Right ventricle myocardium superior (tissue), 1 donor: ENCODE measurements at regions not wholly inside any gene's neighbourhood (a gene's known extent, or its start where the extent isn't known, plus 50 kb on each side); places are given as distances from the start of the nearest gene placed in this dataset.
"Not testable (repeated sequence)": the region's sequence is repeated elsewhere in the genome, so short reads cannot be mapped to it uniquely, and the experiment has no call there.

Experiments
- ATAC-seq: fragments of 200-7000 bp; cut with Tn5 transposase; one replicate; pipeline ENCODE4 v1.9.1; 2020; ENCODE audit warnings: mild to moderate bottlenecking; ENCODE audit not compliant: poor library complexity
- DNase-seq: peaks from one replicate; pipeline ENCODE4 v3.0.0-alpha.2; 2020
- intact Hi-C: fragments of 100-400 bp; cut with DNase I; formaldehyde crosslinking; loops from one replicate; pipeline ENCODE4 v1.11.2; 2022
- donor health status: DM: no; HTN: yes; CAD: no; lungs with severe emphysema.

DNA sequence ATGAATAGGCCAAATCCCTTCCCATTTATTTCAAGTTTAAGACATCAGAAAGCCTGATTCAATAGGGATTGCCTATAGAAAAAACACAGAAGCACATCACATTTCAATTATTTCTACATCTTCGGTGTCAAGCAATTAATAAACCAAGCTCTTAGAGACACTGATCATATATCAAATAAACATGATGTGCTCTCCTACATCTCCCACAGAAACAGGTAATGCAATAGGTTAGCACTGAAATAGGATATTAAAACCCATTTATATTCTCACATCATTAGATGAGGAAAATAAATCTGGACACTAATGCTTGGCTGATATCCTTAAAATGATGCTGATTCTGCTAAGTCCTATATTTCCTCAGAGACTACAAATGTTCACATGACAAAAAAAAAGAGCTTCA, 364.7 kb downstream of the MBD2 start:
- intact Hi-C loops, result no loop called here
- DNase-seq, result no peak
- no peak for ATAC-seq

DNA sequence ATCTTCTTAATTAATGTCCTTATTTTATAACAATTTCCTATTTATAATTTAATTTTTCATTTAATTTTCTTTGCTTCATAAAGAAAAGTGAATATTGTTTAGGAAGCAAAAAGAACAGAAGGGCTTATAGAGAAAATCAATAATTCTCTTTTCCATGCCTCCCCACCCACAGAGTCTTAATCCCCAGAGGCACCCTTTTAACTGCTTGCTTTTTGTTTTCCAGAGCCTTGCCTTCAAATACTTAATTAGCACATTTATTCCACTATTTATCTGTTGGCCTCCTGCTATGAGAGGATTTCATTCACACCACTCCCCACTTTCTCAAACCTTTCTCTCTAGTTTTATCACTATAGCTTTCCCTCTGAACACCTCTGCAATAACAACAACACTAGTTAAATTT, 373.6 kb downstream of the MBD2 start:
- intact Hi-C loops, result no loop called here
- no peak for ATAC-seq
- no peak for DNase-seq

DNA sequence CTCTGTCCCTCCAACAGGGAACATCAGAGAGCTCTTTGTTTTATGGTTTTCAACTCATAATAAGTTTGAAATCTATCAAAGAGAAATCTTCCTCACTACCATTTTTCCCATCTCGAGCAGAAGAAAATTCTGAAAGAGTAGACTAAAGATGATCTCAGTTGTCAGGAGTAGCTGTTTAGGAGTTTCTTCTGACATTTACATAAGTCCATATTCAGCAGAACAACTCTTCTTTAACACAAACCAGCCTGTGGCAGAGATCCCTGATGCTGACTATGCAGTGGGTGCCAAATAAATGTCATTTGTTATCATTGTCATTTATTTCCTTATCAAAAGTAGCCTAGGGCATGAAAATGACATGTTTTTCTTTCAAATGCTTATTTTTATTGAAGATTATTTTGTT, 380.7 kb downstream of the MBD2 start:
- ATAC-seq, result no peak
- no peak for DNase-seq
- intact Hi-C loops, result loop anchor here (10.0 kb wide), 1 partner anchor 99 kb away; no protein-coding TSS in a partner anchor

DNA sequence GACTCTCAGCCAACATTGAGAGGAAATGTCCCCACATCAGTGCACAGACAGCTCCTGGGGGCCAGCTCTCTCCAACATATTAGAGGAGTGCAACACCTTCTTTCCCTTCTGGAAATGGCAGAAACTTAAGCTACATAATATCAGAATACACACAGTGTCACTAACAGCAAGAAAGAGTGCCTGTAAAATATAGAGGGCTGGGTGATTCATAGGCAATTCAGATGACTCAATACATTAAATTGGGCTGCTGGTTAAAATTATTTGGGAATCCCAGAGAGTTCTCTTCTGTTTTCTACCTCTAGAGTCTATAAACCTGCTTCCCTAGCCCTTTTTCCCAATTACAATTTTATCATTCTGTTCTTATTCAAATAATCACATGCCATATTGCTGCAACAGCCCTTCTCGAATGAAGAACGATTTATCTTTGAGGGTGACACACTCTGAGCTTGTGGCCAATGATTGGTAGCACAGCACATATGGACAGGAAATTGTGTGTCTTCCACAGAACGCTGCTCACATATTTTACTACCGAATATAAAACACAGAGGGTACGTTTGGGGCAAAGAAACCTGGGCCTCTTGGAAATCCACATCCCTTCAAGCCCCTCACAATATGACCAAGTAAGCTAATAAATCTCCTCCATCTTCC, 381.2 kb downstream of the MBD2 start:
- intact Hi-C loops, result loop anchor here (10.0 kb wide), 1 partner anchor 98 kb away; no protein-coding TSS in a partner anchor
- ATAC-seq, result no peak

DNA sequence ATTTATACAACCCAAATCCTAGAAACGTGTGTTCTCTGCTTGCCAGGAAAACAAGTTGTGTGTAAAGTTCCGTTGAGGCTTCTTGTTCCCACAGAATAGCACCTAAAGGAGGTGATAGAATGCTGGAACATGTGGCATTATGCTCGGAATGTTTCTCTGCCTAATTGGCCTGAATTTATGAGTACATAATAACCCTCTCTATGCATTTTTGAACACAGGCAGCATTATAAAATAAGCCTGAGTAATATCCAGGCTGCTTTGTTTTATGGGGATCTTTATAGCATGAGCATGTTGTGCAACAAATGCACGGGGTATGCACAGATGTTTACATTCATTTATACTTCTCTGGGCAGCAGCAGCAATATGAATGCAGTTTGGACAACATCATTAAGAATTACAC, 385.7 kb downstream of the MBD2 start:
- intact Hi-C loops, result no loop called here

More for the DNA sequence above, 381.2 kb downstream of the MBD2 start:
- no peak for DNase-seq

DNA sequence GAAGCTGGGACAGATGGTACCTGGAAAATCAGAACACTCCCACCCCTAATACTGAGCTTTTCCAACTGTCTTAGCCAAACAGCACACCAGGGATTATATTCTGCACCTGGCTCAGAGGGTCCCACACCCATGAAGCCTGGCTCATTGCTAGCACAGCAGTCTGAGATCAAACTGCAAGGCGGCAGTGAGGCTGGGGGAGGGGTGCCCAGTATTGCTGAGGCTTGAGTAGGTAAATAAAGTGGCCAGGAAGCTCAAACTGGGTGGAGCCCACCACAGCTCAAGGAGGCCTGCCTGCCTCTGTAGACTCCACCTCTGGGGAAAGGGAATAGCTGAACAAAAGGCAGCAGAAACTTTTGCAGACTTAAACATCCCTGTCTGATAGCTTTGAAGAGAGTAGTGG, 403.3 kb downstream of the MBD2 start:
- ATAC-seq, DNase-seq, intact Hi-C loops: not testable (repeated sequence)

More for the DNA sequence above, 385.7 kb downstream of the MBD2 start:
- DNase-seq (no peak), ATAC-seq (no peak)

DNA sequence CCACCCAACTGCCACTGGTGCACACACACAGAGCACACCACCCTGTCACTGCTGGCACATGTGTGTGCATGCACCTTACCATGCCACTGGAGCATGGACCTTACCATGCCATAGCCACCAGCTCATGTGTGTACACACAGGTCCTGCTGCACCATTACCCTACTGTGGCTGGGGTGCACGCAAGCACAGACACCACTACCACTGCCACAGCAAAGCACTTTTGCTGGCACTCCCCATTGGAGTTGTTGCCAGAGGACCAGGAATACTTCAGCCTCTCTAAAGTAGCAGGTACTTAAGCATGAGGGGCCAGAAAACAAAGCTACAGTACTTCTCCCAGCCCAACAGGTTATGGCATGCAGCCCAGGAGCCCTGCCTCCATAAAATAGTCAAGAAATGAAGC, 404.8 kb downstream of the MBD2 start:
- intact Hi-C loops, result no loop called here
- DNase-seq (no peak), ATAC-seq (peak; percentile 62)

DNA sequence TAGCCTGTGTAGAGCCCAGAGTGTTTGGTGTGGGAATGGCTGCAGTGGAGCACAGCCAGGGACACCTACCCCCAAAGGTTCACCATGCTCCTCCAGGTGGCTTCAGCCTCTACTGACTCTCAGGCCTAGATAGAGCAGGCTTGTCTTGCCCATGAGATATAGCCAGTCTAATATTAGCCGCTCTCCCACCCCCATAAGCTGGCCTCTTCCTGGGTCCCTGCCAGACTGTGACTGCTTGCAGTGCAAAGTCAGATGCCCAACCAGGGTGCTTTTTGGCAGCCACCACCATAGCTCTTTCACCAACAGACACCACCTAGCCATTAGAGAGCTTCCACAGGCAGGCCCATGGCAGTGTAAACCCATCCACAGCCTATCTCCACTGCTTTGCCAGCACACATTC, 405.3 kb downstream of the MBD2 start:
- ATAC-seq (peak; percentile 70), DNase-seq (peak; percentile 45)
- intact Hi-C loops, result no loop called here

DNA sequence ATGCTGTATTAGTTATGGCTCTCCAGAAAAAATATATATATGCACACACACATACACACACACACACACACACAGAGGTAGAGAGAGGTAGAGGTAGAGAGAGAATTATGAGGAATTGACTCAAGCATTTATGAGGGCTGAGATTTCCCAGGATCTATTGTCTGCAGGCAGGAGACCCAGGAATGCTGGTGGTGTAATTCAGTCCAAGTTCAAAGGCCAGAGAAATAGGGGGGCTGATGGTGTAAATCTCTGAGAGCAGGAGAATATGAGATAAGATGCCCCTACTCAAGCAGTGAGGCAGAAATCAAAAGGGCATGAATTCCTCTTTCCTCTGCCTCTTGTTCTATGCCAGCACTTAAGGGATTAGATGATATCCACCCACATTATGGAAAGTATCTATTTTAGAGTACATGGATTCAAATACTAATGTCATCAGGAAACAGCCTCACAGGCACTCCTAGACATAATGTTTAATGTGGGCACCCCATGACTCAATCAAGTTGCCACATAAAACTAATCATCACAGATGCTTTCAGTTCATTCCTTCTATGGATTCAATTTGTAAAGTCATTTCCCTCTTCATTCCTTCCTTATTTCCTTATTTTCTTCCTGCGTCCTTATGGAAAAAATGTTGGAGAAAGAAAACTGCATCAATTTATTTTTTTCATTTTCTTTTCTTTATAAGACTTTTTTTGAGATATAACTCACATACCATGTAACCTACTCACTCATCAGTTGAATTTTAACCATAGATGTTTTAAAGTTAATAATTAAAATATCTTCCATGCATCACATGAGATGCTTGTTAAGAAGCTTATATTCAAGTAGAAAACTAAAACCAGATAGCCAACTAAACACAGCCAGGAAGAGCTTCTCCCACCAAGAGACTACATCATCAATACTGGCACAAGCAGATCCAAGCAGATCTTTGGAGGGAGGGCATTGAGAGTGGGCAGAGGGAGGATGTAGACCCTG, 406.2 kb downstream of the MBD2 start:
- no peak for ATAC-seq
- DNase-seq, result no peak
- intact Hi-C loops, result no loop called here

DNA sequence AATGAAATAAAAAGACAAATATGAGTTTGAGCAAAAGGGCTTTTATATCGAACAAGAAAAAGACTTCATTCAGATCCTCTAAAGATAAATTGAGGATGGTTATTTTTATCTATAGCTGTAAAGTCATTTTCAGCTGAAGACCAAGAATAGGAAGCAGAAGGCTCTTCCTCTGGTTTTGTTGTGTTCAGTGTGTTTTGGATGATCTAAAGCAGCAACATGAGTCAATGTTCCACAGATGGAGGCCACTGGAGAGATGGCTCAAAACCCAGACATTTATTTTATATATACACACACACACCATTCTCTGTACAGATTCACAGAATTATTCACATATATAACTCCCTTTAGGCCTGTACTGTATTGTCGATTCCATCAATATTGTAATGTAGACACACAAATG, 424.3 kb downstream of the MBD2 start:
- intact Hi-C loops, result no loop called here
- DNase-seq (no peak), ATAC-seq (no peak)

DNA sequence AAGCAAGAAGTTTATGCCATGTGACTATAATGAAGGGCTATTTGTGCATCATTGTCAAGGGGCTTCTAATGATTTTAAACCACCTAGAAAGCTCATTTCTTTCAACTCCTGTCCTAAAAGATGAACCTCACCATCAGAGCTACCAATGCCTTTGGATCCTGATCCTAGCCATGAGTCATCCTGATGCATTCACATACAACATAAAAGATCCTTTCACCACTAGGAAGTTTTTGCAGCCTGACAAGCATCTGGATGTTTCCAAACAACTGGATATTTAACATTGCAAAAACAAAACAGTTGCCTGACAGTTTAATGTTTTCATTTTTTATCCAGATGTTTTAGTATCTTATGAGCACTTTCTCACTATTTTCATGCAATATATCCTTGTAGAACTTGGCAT, 425.3 kb downstream of the MBD2 start:
- ATAC-seq (no peak), DNase-seq (no peak)
- intact Hi-C loops, result no loop called here

DNA sequence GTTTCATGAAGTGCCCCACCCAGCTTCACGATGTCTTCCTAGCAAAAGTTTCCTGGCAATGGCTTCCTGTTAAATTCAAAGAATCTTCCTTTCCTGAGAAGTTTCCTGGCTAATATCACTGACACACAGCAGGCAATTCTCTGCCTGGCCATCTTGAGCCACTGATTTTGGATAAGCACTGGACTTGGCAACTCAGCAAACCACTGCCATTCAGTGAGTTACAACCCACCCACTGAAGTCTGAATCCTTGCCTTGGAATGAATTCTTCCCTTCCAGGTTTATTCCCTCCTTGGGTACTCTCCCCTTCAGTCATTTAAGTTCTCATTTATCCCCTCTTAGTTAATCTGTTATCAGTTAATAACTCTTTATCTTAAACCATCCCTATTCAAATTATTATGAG, 426.0 kb downstream of the MBD2 start:
- no peak for ATAC-seq
- no peak for DNase-seq
- intact Hi-C loops, result no loop called here

DNA sequence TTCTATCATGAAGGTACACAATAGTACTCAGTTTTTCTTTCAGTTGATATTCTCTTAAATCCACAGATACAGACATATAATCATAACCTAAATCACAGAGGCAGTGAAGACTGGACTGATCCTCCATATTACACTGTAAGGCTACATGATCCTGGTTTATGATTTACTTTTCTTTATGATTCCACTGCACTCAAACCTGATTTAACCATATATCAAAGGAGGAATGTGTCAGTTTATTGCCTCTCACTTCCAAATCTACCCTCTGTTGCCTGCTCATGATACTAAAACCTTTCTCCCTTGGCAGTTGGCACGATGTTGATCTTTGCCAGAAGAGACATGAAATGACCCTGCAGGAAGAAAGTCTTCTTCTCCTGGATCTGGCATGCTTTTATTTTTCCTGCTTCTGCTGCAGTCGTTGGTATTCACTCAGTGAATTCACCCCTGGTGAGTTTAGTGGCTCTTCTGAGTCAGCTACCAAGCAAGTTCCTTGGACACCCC, 426.4 kb downstream of the MBD2 start:
- no peak for DNase-seq
- intact Hi-C loops, result no loop called here
- no peak for ATAC-seq

DNA sequence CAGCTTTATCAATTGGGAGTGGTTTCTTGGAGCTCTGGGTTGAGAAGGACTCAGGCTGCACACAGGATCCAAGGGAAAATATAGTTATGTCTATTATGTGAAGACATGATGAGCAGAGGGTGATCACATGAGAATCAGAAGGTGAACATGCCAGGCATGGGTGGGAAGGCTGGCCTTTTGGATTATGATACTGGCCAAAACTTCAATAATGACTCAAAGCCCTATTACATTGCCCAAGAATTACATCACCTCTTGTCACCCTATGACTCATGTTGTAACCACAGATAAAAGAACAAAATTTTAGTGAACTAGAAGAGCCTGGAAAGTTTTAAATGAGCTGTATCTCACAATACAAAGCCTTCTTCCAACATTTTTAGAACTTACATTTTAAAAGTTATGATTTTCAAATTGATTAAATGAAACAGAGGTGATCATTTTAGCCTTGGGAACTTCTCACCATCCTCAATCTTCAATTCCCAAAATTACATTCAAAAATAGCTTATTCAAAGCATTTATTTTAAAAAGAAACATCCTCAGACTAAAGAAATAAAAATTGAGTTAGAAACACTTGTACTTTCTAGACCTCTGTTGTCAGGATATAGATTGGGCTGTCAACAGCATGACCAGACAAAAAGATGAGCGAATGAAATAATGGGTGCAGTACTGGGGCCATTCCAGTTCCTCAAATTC, 428.3 kb downstream of the MBD2 start:
- peak; percentile 89 for ATAC-seq
- DNase-seq, result no peak
- intact Hi-C loops, result no loop called here

DNA sequence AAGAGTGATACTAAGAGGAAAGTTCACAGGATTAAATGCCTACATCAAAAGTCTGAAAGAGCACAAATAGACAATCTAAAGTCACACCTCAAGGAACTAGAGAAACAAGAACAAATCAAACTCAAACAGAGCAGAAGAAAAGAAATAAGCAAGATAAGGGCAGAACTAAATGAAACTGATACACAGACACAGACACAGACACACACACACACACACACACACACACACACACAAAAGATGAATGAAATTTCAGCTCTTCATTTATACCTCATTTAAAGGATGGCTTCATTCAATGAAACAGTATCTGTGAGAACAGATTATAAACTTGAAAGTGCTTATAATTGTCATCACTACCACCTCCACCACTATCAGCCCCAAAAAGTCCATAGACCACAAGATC, 428.9 kb downstream of the MBD2 start:
- DNase-seq (no peak), ATAC-seq (no peak)
- intact Hi-C loops, result no loop called here

DNA sequence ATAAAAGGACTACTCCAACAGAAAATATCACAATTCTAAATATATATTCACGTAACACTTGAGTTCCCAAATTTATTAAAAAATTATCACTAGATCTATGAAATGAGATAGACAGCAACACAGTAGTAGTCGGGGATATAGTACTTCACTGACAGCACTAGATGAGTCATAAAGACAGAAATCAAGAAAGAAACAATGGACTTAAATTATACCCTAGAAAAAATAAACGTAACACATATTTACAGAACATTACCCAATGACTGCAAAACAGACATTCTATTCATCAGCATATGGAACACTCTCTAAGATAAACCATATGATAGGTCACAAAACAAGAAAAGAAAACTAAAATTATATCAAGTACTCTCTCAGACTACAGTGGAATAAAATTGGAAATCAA, 429.4 kb downstream of the MBD2 start:
- DNase-seq, result no peak
- ATAC-seq, result no peak
- intact Hi-C loops, result no loop called here

DNA sequence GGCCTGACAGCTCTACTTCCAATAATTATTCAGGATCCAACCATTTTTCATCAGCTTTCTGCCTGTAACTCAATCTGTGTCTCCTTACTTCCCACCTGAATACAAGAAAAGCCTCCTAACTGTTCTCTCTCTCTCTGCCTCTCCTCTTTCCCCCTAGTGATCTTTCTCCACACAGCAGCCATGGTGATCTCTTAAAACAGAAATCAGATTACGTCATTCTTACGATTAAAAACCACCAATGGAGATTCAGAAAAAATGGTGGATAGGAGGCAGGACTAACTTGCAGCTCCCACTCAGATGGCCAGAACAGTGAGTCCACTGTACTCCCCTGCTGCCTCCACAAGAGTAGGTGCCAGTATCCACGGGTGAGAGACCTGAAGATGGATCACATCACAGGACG, 431.7 kb downstream of the MBD2 start:
- DNase-seq, result no peak
- intact Hi-C loops, result no loop called here
- no peak for ATAC-seq

DNA sequence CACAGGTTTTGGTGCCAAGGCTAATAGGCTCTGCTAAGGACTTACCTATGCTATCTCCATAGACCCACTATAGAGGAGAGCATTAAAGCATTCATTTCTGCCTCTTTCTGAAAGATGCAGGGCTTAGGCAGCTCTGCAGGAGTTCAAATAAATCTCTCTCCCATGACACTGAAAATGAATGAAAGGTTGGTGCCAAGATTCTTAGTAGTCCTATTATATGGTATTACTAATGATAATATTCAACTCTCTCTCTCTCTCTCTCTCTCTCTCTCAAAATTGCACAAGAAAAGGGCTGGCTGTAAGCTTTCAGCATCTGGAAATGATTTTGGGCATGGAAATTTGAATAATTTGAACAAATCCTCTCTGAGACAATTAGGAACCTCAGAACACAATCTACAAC, 433.7 kb downstream of the MBD2 start:
- ATAC-seq, result peak; percentile 68
- DNase-seq, result no peak

More for the DNA sequence above, 433.7 kb downstream of the MBD2 start:
- intact Hi-C loops, result no loop called here
